H1 (cell line): ENCODE measurements at regions not wholly inside any gene's neighbourhood (a gene's known extent, or its start where the extent isn't known, plus 50 kb on each side); places are given as distances from the start of the nearest gene placed in this dataset.

Source experiments
- CTCF ChIA-PET: fragments of 300-600 bp; sonication (Branson Sonifier 250); formaldehyde crosslinking; loops from one replicate; lab custom pipeline; 2021; ENCODE audit not compliant: partially characterized antibody; lab: Charles Lee
- POLR2A ChIA-PET: fragments of 300-600 bp; sonication (Branson Sonifier 250); formaldehyde crosslinking; loops from one replicate; lab custom pipeline; 2021; ENCODE audit warnings: inconsistent platforms; ENCODE audit not compliant: partially characterized antibody; lab: Charles Lee
- DNase-seq, 2 experiments: peaks; one replicate each; pipeline versions ENCODE4 v3.0.0 to v3.0.0-alpha.2; 2010 to 2022; ENCODE audit warnings: low spot score in 2 of 2, low read depth in 1 of 2, mixed read lengths in 1 of 2
- FAIRE-seq: peaks from 2 replicates; lab custom pipeline; 2011; peaks lifted over from hg19 to GRCh38; lab: Jason Lieb, UNC
- H2AFZ ChIP-seq: 2 replicates; pipeline ENCODE4 v1.8.1; 2012; ENCODE audit warnings: low read length, inconsistent platforms
- H2AK5ac ChIP-seq: 2 replicates; pipeline ENCODE4 v1.6.1; 2013; ENCODE audit warnings: low read depth, low read length
- H2BK120ac ChIP-seq: replicated peaks from 2 replicates; pipeline ENCODE3; 2013; ENCODE audit warnings: low read depth, low read length, inconsistent platforms
- H2BK12ac ChIP-seq: 2 replicates; pipeline ENCODE4 v1.6.1; 2013; ENCODE audit warnings: low read depth, low read length
- H2BK15ac ChIP-seq: 2 replicates; pipeline ENCODE4 v1.6.1; 2013; ENCODE audit warnings: low read length
- H2BK20ac ChIP-seq: 2 replicates; pipeline ENCODE4 v1.6.1; 2013; ENCODE audit warnings: low read length
- H2BK5ac ChIP-seq: 2 replicates; pipeline ENCODE4 v1.6.1; 2013; ENCODE audit warnings: low read depth, low read length
- H3K14ac ChIP-seq: 2 replicates; pipeline ENCODE4 v1.6.1; 2013; ENCODE audit warnings: inconsistent platforms; ENCODE audit not compliant: insufficient read length
- H3K18ac ChIP-seq: 2 replicates; pipeline ENCODE4 v1.6.1; 2013; ENCODE audit warnings: low read length; ENCODE audit errors: extremely low read depth
- H3K23ac ChIP-seq: 2 replicates; pipeline ENCODE4 v1.6.1; 2013; ENCODE audit warnings: inconsistent platforms; ENCODE audit not compliant: insufficient read length
- H3K23me2 ChIP-seq: 2 replicates; pipeline ENCODE4 v1.6.1; 2013; ENCODE audit warnings: low read depth, low read length
- H3K27ac ChIP-seq: 2 replicates; pipeline ENCODE4 v1.6.1; 2011; ENCODE audit warnings: low read depth, low read length, inconsistent platforms
- H3K27me3 ChIP-seq, 4 experiments: replicated peaks in 1 of 4; 1 replicate in 1 of 4; 2 replicates in 3 of 4; pipeline versions ENCODE4 v1.6.1 to v1.8.1; 2011 to 2013; ENCODE audit warnings: low read length in 3 of 4, mild to moderate bottlenecking in 3 of 4, inconsistent platforms in 2 of 4, mixed read lengths in 2 of 4, moderate library complexity in 1 of 4; ENCODE audit not compliant: control insufficient read depth in 3 of 4, insufficient read depth in 3 of 4; ENCODE audit errors: extremely low read depth in 1 of 4
- H3K36me3 ChIP-seq, 4 experiments: 2 replicates each; pipeline versions ENCODE4 v1.6.1 to v1.8.1; 2011 to 2013; ENCODE audit warnings: mild to moderate bottlenecking in 4 of 4, low read length in 3 of 4, moderate library complexity in 2 of 4, control low read depth in 1 of 4, inconsistent platforms in 1 of 4; ENCODE audit not compliant: insufficient read depth in 4 of 4, control insufficient read depth in 2 of 4
- H3K4ac ChIP-seq: replicated peaks from 2 replicates; pipeline ENCODE3; 2013; ENCODE audit warnings: low read length, low read depth, mixed read lengths, inconsistent platforms; ENCODE audit not compliant: insufficient read length
- H3K4me1 ChIP-seq, 4 experiments: replicated peaks in 1 of 4; 1 replicate in 1 of 4; 2 replicates in 3 of 4; pipeline versions ENCODE4 v1.6.1 to v1.8.1; 2011 to 2013; ENCODE audit warnings: low read length in 3 of 4, inconsistent platforms in 2 of 4, mixed read lengths in 1 of 4; ENCODE audit not compliant: insufficient read depth in 4 of 4, control insufficient read depth in 3 of 4
- H3K4me2 ChIP-seq, 2 experiments: 2 replicates each; pipeline versions ENCODE4 v1.6.1 to v1.8.1; 2011 to 2013; ENCODE audit warnings: low read depth in 2 of 2, low read length in 2 of 2, control low read depth in 1 of 2, inconsistent platforms in 1 of 2, mild to moderate bottlenecking in 1 of 2; ENCODE audit not compliant: insufficient read depth in 1 of 2
- H3K4me3 ChIP-seq, 4 experiments: fragments of 200-600, 300-600 bp in 1 of 4; sonication (generic), shearing (Covaris generic), sonication (Bioruptor Twin) in 1 of 4; 2 replicates each; pipeline versions ENCODE4 v1.5.1 to v1.8.1; 2011 to 2016; ENCODE audit warnings: low read length in 4 of 4, low read depth in 3 of 4, control low read depth in 2 of 4, inconsistent platforms in 2 of 4, mild to moderate bottlenecking in 2 of 4, mixed read lengths in 1 of 4, moderate library complexity in 1 of 4; ENCODE audit not compliant: insufficient read depth in 2 of 4; ENCODE audit errors: extremely low read depth in 1 of 4
- H3K56ac ChIP-seq: replicated peaks from 2 replicates; pipeline ENCODE3; 2013; ENCODE audit warnings: low read depth, mild to moderate bottlenecking, mixed read lengths, low read length, inconsistent platforms; ENCODE audit not compliant: insufficient read length
- H3K79me1 ChIP-seq: 2 replicates; pipeline ENCODE4 v1.6.1; 2013; ENCODE audit warnings: low read depth, low read length, control low read depth
- H3K79me2 ChIP-seq, 2 experiments: 2 replicates each; pipeline versions ENCODE4 v1.6.1 to v1.8.1; 2012 to 2013; ENCODE audit warnings: low read length in 2 of 2, mild to moderate bottlenecking in 2 of 2, inconsistent platforms in 1 of 2; ENCODE audit not compliant: insufficient read depth in 2 of 2, control insufficient read depth in 1 of 2
- H3K9ac ChIP-seq, 4 experiments: replicated peaks in 1 of 4; 1 replicate in 1 of 4; 2 replicates in 3 of 4; pipeline versions ENCODE4 v1.6.1 to v1.8.1; 2011 to 2013; ENCODE audit warnings: low read depth in 3 of 4, low read length in 3 of 4, control low read depth in 2 of 4, mild to moderate bottlenecking in 2 of 4, moderate library complexity in 2 of 4, inconsistent platforms in 1 of 4; ENCODE audit errors: extremely low read depth in 1 of 4
- H3K9me3 ChIP-seq, 2 experiments: 2 replicates each; pipeline versions ENCODE4 v1.6.1 to v1.8.1; 2012 to 2013; ENCODE audit warnings: mild to moderate bottlenecking in 2 of 2, moderate library complexity in 2 of 2, control low read depth in 1 of 2, inconsistent platforms in 1 of 2, low read depth in 1 of 2, low read length in 1 of 2, mixed read lengths in 1 of 2; ENCODE audit not compliant: insufficient read depth in 2 of 2
- H4K20me1 ChIP-seq, 2 experiments: replicated peaks in 1 of 2; 2 replicates each; pipeline versions ENCODE3 to v1.8.1; 2011 to 2013; ENCODE audit warnings: inconsistent platforms in 2 of 2, low read length in 2 of 2, mild to moderate bottlenecking in 1 of 2; ENCODE audit not compliant: insufficient read depth in 2 of 2, control insufficient read depth in 1 of 2
- H4K5ac ChIP-seq: 2 replicates; pipeline ENCODE4 v1.6.1; 2013; ENCODE audit warnings: low read length, low read depth, mixed read lengths, inconsistent platforms; ENCODE audit not compliant: insufficient read length
- H4K8ac ChIP-seq: 2 replicates; pipeline ENCODE4 v1.8.0; 2013; ENCODE audit warnings: mild to moderate bottlenecking, moderate library complexity, low read length, inconsistent platforms; ENCODE audit not compliant: insufficient read depth; ENCODE audit errors: extremely low read depth
- H4K91ac ChIP-seq: replicated peaks from 2 replicates; pipeline ENCODE3; 2013; ENCODE audit warnings: low read length, mixed read lengths, inconsistent platforms; ENCODE audit not compliant: insufficient read length
- BRCA1 ChIP-seq: IDR thresholded peaks from 2 replicates; pipeline ENCODE4 v1.6.1; 2012; ENCODE audit warnings: low read depth, low read length, improper control_type of control experiment
- EZH2 ChIP-seq: fragments of 200-600 bp; sonication (generic); IDR thresholded peaks from 2 replicates; pipeline ENCODE4 v1.7.1; 2012; ENCODE audit warnings: low read depth, mild to moderate bottlenecking, moderate library complexity, low read length, inconsistent platforms; ENCODE audit not compliant: severe bottlenecking
- HDAC6 ChIP-seq: IDR thresholded peaks from one replicate; pipeline ENCODE4 v1.7.1; 2012; ENCODE audit warnings: low read depth, mild to moderate bottlenecking, inconsistent platforms, low read length, moderate library complexity
- PHF8 ChIP-seq: fragments of 200-600 bp; sonication (generic); conservative IDR thresholded peaks from 2 replicates; pipeline ENCODE4 v1.7.1; 2012; ENCODE audit warnings: low read depth, mild to moderate bottlenecking, inconsistent platforms, low read length, moderate library complexity
- POLR2A ChIP-seq, 2 experiments: IDR thresholded peaks; 1 replicate in 1 of 2; 2 replicates in 1 of 2; pipeline ENCODE4 v1.6.1; 2011; ENCODE audit warnings: low read depth in 2 of 2, low read length in 2 of 2, mild to moderate bottlenecking in 2 of 2; ENCODE audit errors: control extremely low read depth in 1 of 2
- SAP30 ChIP-seq: fragments of 300-600 bp; sonication (generic); IDR thresholded peaks from 2 replicates; pipeline ENCODE4 v1.7.1; 2012; ENCODE audit warnings: low read length, moderate library complexity, mild to moderate bottlenecking, inconsistent platforms; ENCODE audit not compliant: insufficient read depth, insufficient replicate concordance
- TAF1 ChIP-seq: IDR thresholded peaks from 2 replicates; pipeline ENCODE4 v1.6.1; 2011; ENCODE audit warnings: mild to moderate bottlenecking, low read depth, low read length
- YY1 ChIP-seq: IDR thresholded peaks from 2 replicates; pipeline ENCODE4 v1.6.1; 2011; ENCODE audit warnings: low read depth, mild to moderate bottlenecking, low read length
- WGBS, 2 experiments: shearing (Covaris generic) in 1 of 2; methylation state at CpG; one replicate each; pipeline versions ENCODE4 v1.1.6 to v1.1.7; 2013 to 2015; ENCODE audit warnings: low lambda C conversion rate in 2 of 2, mixed read lengths in 2 of 2, inconsistent platforms in 1 of 2, low coverage in 1 of 2, missing lambda C conversion rate in 1 of 2; ENCODE audit not compliant: insufficient replicate concordance in 2 of 2, insufficient coverage in 1 of 2, insufficient read length in 1 of 2; ENCODE audit errors: extremely low coverage in 1 of 2, missing lambda C conversion rate in 1 of 2; 5-methylcytosine and 5-hydroxymethylcytosine counted together
- TF ChIP-seq, protein P1 (sequence below): IDR thresholded peaks from 2 replicates; pipeline ENCODE4 v1.6.1; 2012; ENCODE audit warnings: inconsistent platforms

- peaks cover 0 to 3% of the 10 kb centered on the region in 2 experiments; a peak in 1 of 4 replicates for H3K9me3 ChIP-seq
- H2AFZ ChIP-seq: no peak overlapping the region
- no peak overlapping the region for H2BK15ac ChIP-seq
- DNase-seq: no peak
- no peak overlapping the region for H3K56ac ChIP-seq
- no peak overlapping the region for H3K4me3 ChIP-seq
- ChIA-PET CTCF (no interaction called here), POLR2A (no interaction called here)
- no peaks in the 10 kb centered on the region for H3K79me1 ChIP-seq
- H3K9ac ChIP-seq: no peak overlapping the region
- no peaks in the 10 kb centered on the region for H3K27me3 ChIP-seq
- H2BK5ac ChIP-seq: no peak overlapping the region
- H3K23me2 ChIP-seq: no peaks in the 10 kb centered on the region
- FAIRE-seq: no peak
- H4K20me1 ChIP-seq: no peaks in the 10 kb centered on the region
- 92% methylated on average over 2 of the region's 2 CpGs; no CpG with 5 or more reads in 1 of the 2 experiments for WGBS, 2 experiments
- H2AK5ac ChIP-seq: no peak overlapping the region
- H4K5ac ChIP-seq: no peak overlapping the region
- H3K4ac ChIP-seq: no peak overlapping the region
- H3K79me2 ChIP-seq: no peaks in the 10 kb centered on the region
- no peaks in the 10 kb centered on the region for H3K36me3 ChIP-seq
- H2BK120ac ChIP-seq: no peak overlapping the region
- no peak overlapping the region for H4K91ac ChIP-seq
- no peak overlapping the region for H3K18ac ChIP-seq
- TF ChIP-seq HDAC6 (no peak), BRCA1 (no peak), POLR2A (IDR thresholded peaks at IDR 0.05; ENCODE audit: control extremely low read depth in 1 of 2, low read depth in 2 of 2, low read length in 2 of 2) (no peak), SAP30 (no peak), EZH2 (no peak), TAF1 (no peak), PHF8 (no peak), YY1 (no peak)
- TF ChIP-seq, protein P1, sequence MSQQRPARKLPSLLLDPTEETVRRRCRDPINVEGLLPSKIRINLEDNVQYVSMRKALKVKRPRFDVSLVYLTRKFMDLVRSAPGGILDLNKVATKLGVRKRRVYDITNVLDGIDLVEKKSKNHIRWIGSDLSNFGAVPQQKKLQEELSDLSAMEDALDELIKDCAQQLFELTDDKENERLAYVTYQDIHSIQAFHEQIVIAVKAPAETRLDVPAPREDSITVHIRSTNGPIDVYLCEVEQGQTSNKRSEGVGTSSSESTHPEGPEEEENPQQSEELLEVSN: no peak
- TF ChIP-seq, all 59 proteins: peak for 0
- H3K23ac ChIP-seq: no peak overlapping the region
- H3K4me1 ChIP-seq: no peaks in the 10 kb centered on the region
- no peak overlapping the region for H3K14ac ChIP-seq
- H3K4me2 ChIP-seq: no peak overlapping the region
- no peak overlapping the region for H4K8ac ChIP-seq
- no peak overlapping the region for H2BK12ac ChIP-seq
- no peak overlapping the region for H3K27ac ChIP-seq
- H2BK20ac ChIP-seq: no peak overlapping the region
These were observed 149.0 kb upstream of the CDH7 start for GRCh38 chr18:65601775-65602174.
